ENCODE measurements at regions not wholly inside any gene's neighbourhood (a gene's known extent, or its start where the extent isn't known, plus 50 kb on each side); places are given as distances from the start of the nearest gene placed in this dataset.

- Histone ChIP-seq H3K9ac (ENCODE audit: low read depth, low read length) (no peak overlapping the region), H3K79me2 (ENCODE audit: insufficient read depth, low read length) (no peaks in the 10 kb centered on the region), H3K4me2 (ENCODE audit: insufficient read depth, low read length) (no peak overlapping the region), H2AFZ (ENCODE audit: low read depth, low read length) (no peak overlapping the region), H3K27ac (ENCODE audit: low read length) (no peak overlapping the region), H3K27me3 (ENCODE audit: insufficient read depth, low read length, poor library complexity) (no peaks in the 10 kb centered on the region), H3K9me3 (ENCODE audit: insufficient read depth, low read length, severe bottlenecking) (no peaks in the 10 kb centered on the region), H3K4me1 (ENCODE audit: insufficient read depth, low read length) (no peaks in the 10 kb centered on the region), H4K20me1 (ENCODE audit: insufficient read depth, low read length) (no peaks in the 10 kb centered on the region), H3K36me3 (ENCODE audit: insufficient read depth, low read length) (no peaks in the 10 kb centered on the region), H3K4me3 (ENCODE audit: low read depth in 1 of 2, low read length in 2 of 2) (no peak overlapping the region)
- no peak for TF ChIP-seq CTCF (IDR thresholded peaks at IDR 0.05; ENCODE audit: borderline replicate concordance, extremely low read depth, low read length, poor library complexity, severe bottlenecking)
- ATAC-seq (ENCODE audit: insufficient read depth, low read depth) (no peak), DNase-seq (no peak)
Observed at GRCh38 chr3:106004137-106004681, 135.4 kb upstream of the CBLB start.

- no peaks in the 10 kb centered on the region for H3K27me3 ChIP-seq (ENCODE audit: insufficient read depth, low read length, poor library complexity)
- H3K4me2 ChIP-seq (ENCODE audit: insufficient read depth, low read length) = no peak overlapping the region
- no peak overlapping the region for H3K9ac ChIP-seq (ENCODE audit: low read depth, low read length)
- no peak overlapping the region for H3K27ac ChIP-seq (ENCODE audit: low read length)
- no peak overlapping the region for H3K4me3 ChIP-seq (ENCODE audit: low read depth in 1 of 2, low read length in 2 of 2)
- H3K79me2 ChIP-seq (ENCODE audit: insufficient read depth, low read length) = no peaks in the 10 kb centered on the region
- DNase-seq (no peak), ATAC-seq (ENCODE audit: insufficient read depth, low read depth) (no peak)
- H3K36me3 ChIP-seq (ENCODE audit: insufficient read depth, low read length) = no peaks in the 10 kb centered on the region
- no peaks in the 10 kb centered on the region for H4K20me1 ChIP-seq (ENCODE audit: insufficient read depth, low read length)
- TF ChIP-seq EZH2 (IDR thresholded peaks at IDR 0.05; ENCODE audit: borderline replicate concordance, low read depth, low read length, severe bottlenecking) (no peak), CTCF (IDR thresholded peaks at IDR 0.05; ENCODE audit: borderline replicate concordance, extremely low read depth, low read length, poor library complexity, severe bottlenecking) (no peak)
- H3K9me3 ChIP-seq (ENCODE audit: insufficient read depth, low read length, severe bottlenecking) = no peaks in the 10 kb centered on the region
- no peak overlapping the region for H2AFZ ChIP-seq (ENCODE audit: low read depth, low read length)
- H3K4me1 ChIP-seq (ENCODE audit: insufficient read depth, low read length) = no peaks in the 10 kb centered on the region
Observed at GRCh38 chr3:106004826-106005225, 136.0 kb upstream of the CBLB start.

- Histone ChIP-seq H3K4me2 (ENCODE audit: insufficient read depth, low read length) (no peak overlapping the region), H3K36me3 (ENCODE audit: insufficient read depth, low read length) (no peaks in the 10 kb centered on the region), H3K9me3 (ENCODE audit: insufficient read depth, low read length, severe bottlenecking) (no peaks in the 10 kb centered on the region), H3K4me1 (ENCODE audit: insufficient read depth, low read length) (no peaks in the 10 kb centered on the region), H3K4me3 (ENCODE audit: low read depth in 1 of 2, low read length in 2 of 2) (no peak overlapping the region), H2AFZ (ENCODE audit: low read depth, low read length) (no peak overlapping the region), H4K20me1 (ENCODE audit: insufficient read depth, low read length) (no peaks in the 10 kb centered on the region), H3K27me3 (ENCODE audit: insufficient read depth, low read length, poor library complexity) (no peaks in the 10 kb centered on the region), H3K79me2 (ENCODE audit: insufficient read depth, low read length) (no peaks in the 10 kb centered on the region), H3K9ac (ENCODE audit: low read depth, low read length) (no peak overlapping the region), H3K27ac (ENCODE audit: low read length) (no peak overlapping the region)
- DNase-seq = no peak
- TF ChIP-seq CTCF (IDR thresholded peaks at IDR 0.05; ENCODE audit: borderline replicate concordance, extremely low read depth, low read length, poor library complexity, severe bottlenecking) (no peak), EZH2 (IDR thresholded peaks at IDR 0.05; ENCODE audit: borderline replicate concordance, low read depth, low read length, severe bottlenecking) (no peak)
- ATAC-seq (ENCODE audit: insufficient read depth, low read depth) = no peak
Observed at GRCh38 chr3:106006001-106006400, 137.2 kb upstream of the CBLB start.

- Histone ChIP-seq H2AFZ (ENCODE audit: low read depth, low read length) (no peak overlapping the region), H3K4me3 (ENCODE audit: low read depth in 1 of 2, low read length in 2 of 2) (no peak overlapping the region), H3K79me2 (ENCODE audit: insufficient read depth, low read length) (no peaks in the 10 kb centered on the region), H3K27me3 (ENCODE audit: insufficient read depth, low read length, poor library complexity) (no peaks in the 10 kb centered on the region), H4K20me1 (ENCODE audit: insufficient read depth, low read length) (no peaks in the 10 kb centered on the region), H3K27ac (ENCODE audit: low read length) (no peak overlapping the region), H3K9me3 (ENCODE audit: insufficient read depth, low read length, severe bottlenecking) (no peaks in the 10 kb centered on the region), H3K4me2 (ENCODE audit: insufficient read depth, low read length) (no peak overlapping the region), H3K9ac (ENCODE audit: low read depth, low read length) (no peak overlapping the region), H3K36me3 (ENCODE audit: insufficient read depth, low read length) (no peaks in the 10 kb centered on the region), H3K4me1 (ENCODE audit: insufficient read depth, low read length) (no peaks in the 10 kb centered on the region)
- no peak for TF ChIP-seq CTCF (IDR thresholded peaks at IDR 0.05; ENCODE audit: borderline replicate concordance, extremely low read depth, low read length, poor library complexity, severe bottlenecking)
- ATAC-seq (ENCODE audit: insufficient read depth, low read depth) = no peak
- DNase-seq = no peak
Observed at GRCh38 chr3:106006571-106006970, 137.8 kb upstream of the CBLB start.
